GM18511 (cell line): ENCODE measurements at regions not wholly inside any gene's neighbourhood (a gene's known extent, or its start where the extent isn't known, plus 50 kb on each side); places are given as distances from the start of the nearest gene placed in this dataset.
"Not testable (repeated sequence)": the region's sequence is repeated elsewhere in the genome, so short reads cannot be mapped to it uniquely, and the experiment has no call there.

Experiments
- ATAC-seq: cut with Tn5 transposase; IDR thresholded peaks from one replicate; pipeline ENCODE4 v1.9.1; 2021; ENCODE audit warnings: mild to moderate bottlenecking, moderate library complexity; ENCODE audit not compliant: unreplicated experiment

DNA sequence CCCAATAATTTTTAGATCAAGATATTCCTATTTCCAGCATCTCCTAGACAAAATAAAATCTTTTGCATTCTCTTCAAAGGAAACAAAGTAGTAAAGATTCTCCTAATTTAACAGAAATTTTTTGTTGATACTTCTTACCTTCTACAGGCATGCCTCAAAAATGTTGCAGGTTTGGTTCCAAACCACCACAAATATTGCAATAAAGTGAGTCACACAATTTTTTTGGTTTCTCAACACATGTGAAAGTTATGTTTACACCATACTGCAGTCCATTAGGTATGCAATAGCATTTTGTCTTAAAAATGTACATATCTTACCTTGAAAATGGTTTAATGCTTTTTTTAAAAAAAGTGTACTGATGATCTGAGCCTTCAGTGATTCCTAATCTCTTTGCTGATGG, 65.6 kb upstream of the USP15 start:
- ATAC-seq, result no peak

DNA sequence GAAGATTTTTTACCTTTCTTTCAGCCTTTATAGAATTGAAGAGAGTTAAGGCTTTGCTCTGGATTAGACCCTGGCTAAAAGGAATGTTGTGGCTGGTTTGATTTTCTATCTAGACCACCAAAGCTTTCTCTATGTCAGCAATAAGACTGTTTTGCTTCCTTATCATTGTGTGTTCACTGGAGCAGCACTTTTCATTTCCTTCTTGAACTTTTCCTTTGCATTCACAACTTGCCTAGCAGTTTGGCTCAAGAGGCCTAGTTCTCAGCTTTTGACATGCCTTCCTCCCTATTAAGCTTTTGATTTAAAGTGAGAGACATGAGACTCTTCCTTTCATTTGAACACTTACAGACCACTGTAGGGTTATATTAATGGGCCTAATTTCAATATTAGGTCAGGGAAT, 64.1 kb upstream of the USP15 start:
- ATAC-seq, result no peak

- ATAC-seq, result not testable (repeated sequence)
Measured at GRCh38 chr12:62202861-62203260, 57.3 kb upstream of the USP15 start.

- ATAC-seq, result no peak
Measured at GRCh38 chr12:62205346-62205745, 54.9 kb upstream of the USP15 start.

DNA sequence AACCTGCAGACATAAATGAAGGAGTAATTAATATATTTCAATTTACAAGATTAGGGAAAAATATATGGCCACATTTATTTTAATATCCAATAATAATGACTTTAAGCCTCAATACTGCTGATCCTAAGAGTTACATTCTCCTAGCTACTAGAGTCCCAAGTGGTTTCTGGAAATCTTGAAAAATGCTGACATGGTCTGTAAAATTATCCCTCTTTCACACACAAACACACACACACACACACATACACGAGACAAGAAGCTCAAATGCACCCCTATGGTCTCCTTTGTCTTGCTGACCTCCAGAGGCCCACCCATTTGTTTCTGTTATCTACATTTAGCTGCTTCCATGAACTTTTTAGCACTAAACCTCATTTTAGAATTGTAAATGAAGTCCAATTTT, 53.0 kb upstream of the USP15 start:
- no peak for ATAC-seq
